IMR-90 (cell line): ENCODE measurements at regions not wholly inside any gene's neighbourhood (a gene's known extent, or its start where the extent isn't known, plus 50 kb on each side); places are given as distances from the start of the nearest gene placed in this dataset.

ENCODE experiments used
- ATAC-seq: fragments of 200-7000 bp; cut with Tn5 transposase; 2 replicates; pipeline ENCODE4 v1.9.1; 2020; ENCODE audit warnings: low read depth, mild to moderate bottlenecking, moderate library complexity
- BruUV-seq: library from RNA; stranded (reverse); fragments of 400-500 nt; replicated peaks from 2 replicates; lab custom pipeline; 2021; lab: Mats Ljungman, UMichigan
- CTCF ChIA-PET: fragments of 300-600 bp; formaldehyde crosslinking; extraction: SDS; loops from one replicate; lab custom pipeline; 2021; ENCODE audit warnings: antibody characterized with exemption; lab: Yijun Ruan, JAX
- POLR2A ChIA-PET: fragments of 300-600 bp; sonication (Branson Sonifier 250); formaldehyde crosslinking; loops from one replicate; lab custom pipeline; 2022; ENCODE audit warnings: antibody characterized with exemption; ENCODE audit not compliant: unreplicated experiment; lab: Charles Lee
- DNase-seq: peaks from one replicate; pipeline ENCODE4 v3.0.0; 2013
- H2AFZ ChIP-seq: replicated peaks from 2 replicates; pipeline ENCODE3; 2013; ENCODE audit warnings: low read length, mild to moderate bottlenecking; ENCODE audit not compliant: poor library complexity
- H2AK5ac ChIP-seq: 2 replicates; pipeline ENCODE4 v1.6.1; 2013; ENCODE audit warnings: low read depth, low read length, inconsistent platforms
- H2AK9ac ChIP-seq: replicated peaks from 2 replicates; pipeline ENCODE3; 2013; ENCODE audit warnings: mild to moderate bottlenecking, low read depth, low read length, moderate library complexity; ENCODE audit not compliant: poor library complexity
- H2BK120ac ChIP-seq: 2 replicates; pipeline ENCODE4 v1.6.1; 2013; ENCODE audit warnings: low read depth, low read length, inconsistent platforms
- H2BK15ac ChIP-seq: 3 replicates; pipeline ENCODE4 v1.6.1; 2013; ENCODE audit warnings: low read depth, low read length, inconsistent platforms
- H2BK20ac ChIP-seq: 2 replicates; pipeline ENCODE4 v1.6.1; 2013; ENCODE audit warnings: low read depth, mild to moderate bottlenecking, inconsistent platforms, low read length, moderate library complexity
- H2BK5ac ChIP-seq: 2 replicates; pipeline ENCODE4 v1.6.1; 2013; ENCODE audit warnings: mild to moderate bottlenecking, low read depth, low read length, inconsistent platforms; ENCODE audit not compliant: poor library complexity, severe bottlenecking
- H3K14ac ChIP-seq: replicated peaks from 2 replicates; pipeline ENCODE4 v1.6.1; 2013; ENCODE audit warnings: low read depth, low read length, inconsistent platforms
- H3K18ac ChIP-seq: 2 replicates; pipeline ENCODE4 v1.6.1; 2013; ENCODE audit warnings: low read depth, low read length, control low read depth
- H3K23ac ChIP-seq: 2 replicates; pipeline ENCODE4 v1.6.1; 2013; ENCODE audit warnings: low read depth, low read length, inconsistent platforms
- H3K27ac ChIP-seq: 2 replicates; pipeline ENCODE4 v1.5.1; 2013; ENCODE audit warnings: mild to moderate bottlenecking, control low read depth, low read length; ENCODE audit not compliant: insufficient read depth
- H3K27me3 ChIP-seq: 2 replicates; pipeline ENCODE4 v1.6.1; 2013; ENCODE audit warnings: low read length; ENCODE audit not compliant: control insufficient read depth, insufficient read depth
- H3K36me3 ChIP-seq: 2 replicates; pipeline ENCODE4 v1.6.1; 2013; ENCODE audit warnings: low read length, mixed read lengths; ENCODE audit not compliant: control insufficient read depth, insufficient read depth
- H3K4ac ChIP-seq: 2 replicates; pipeline ENCODE4 v1.6.1; 2013; ENCODE audit warnings: low read depth, low read length, inconsistent platforms
- H3K4me1 ChIP-seq: 2 replicates; pipeline ENCODE4 v1.6.1; 2013; ENCODE audit warnings: low read length, mixed read lengths; ENCODE audit not compliant: control insufficient read depth, insufficient read depth
- H3K4me2 ChIP-seq: 2 replicates; pipeline ENCODE4 v1.6.1; 2013; ENCODE audit warnings: low read depth, mild to moderate bottlenecking, control low read depth, low read length, moderate library complexity
- H3K4me3 ChIP-seq: 2 replicates; pipeline ENCODE4 v1.5.1; 2013; ENCODE audit warnings: low read depth, mild to moderate bottlenecking, control low read depth, low read length, moderate library complexity; ENCODE audit not compliant: insufficient read depth
- H3K56ac ChIP-seq: 2 replicates; pipeline ENCODE4 v1.6.1; 2013; ENCODE audit warnings: low read length, inconsistent platforms; ENCODE audit not compliant: insufficient read depth; ENCODE audit errors: extremely low read depth
- H3K79me1 ChIP-seq, 2 experiments: 2 replicates each; pipeline ENCODE4 v1.6.1; 2013; ENCODE audit warnings: low read length in 2 of 2, inconsistent platforms in 1 of 2, low read depth in 1 of 2
- H3K9ac ChIP-seq: 2 replicates; pipeline ENCODE4 v1.6.1; 2013; ENCODE audit warnings: low read depth, low read length, control low read depth
- H3K9me1 ChIP-seq: 2 replicates; pipeline ENCODE4 v1.6.1; 2013; ENCODE audit warnings: low read length, inconsistent platforms; ENCODE audit not compliant: insufficient read depth
- H3K9me3 ChIP-seq: 2 replicates; pipeline ENCODE4 v1.6.1; 2013; ENCODE audit warnings: low read length; ENCODE audit not compliant: control insufficient read depth, insufficient read depth
- H4K20me1 ChIP-seq: 2 replicates; pipeline ENCODE4 v1.6.1; 2013; ENCODE audit warnings: low read length, inconsistent platforms; ENCODE audit not compliant: insufficient read depth
- H4K5ac ChIP-seq: 2 replicates; pipeline ENCODE4 v1.6.1; 2013; ENCODE audit warnings: mild to moderate bottlenecking, low read depth, low read length, control low read depth
- H4K8ac ChIP-seq, 2 experiments: 2 replicates each; pipeline ENCODE4 v1.6.1; 2013; ENCODE audit warnings: low read depth in 2 of 2, low read length in 2 of 2, control low read depth in 1 of 2, inconsistent platforms in 1 of 2
- H4K91ac ChIP-seq: 2 replicates; pipeline ENCODE4 v1.6.1; 2013; ENCODE audit warnings: low read depth, low read length, inconsistent platforms; ENCODE audit not compliant: insufficient read depth
- CEBPB ChIP-seq: IDR thresholded peaks from 2 replicates; pipeline ENCODE4 v1.6.1; 2012; ENCODE audit warnings: low read depth, low read length, improper control_type of control experiment
- CHD1 ChIP-seq: IDR thresholded peaks from 2 replicates; pipeline ENCODE4 v1.6.1; 2012; ENCODE audit warnings: low read depth, low read length, improper control_type of control experiment
- CTCF ChIP-seq: conservative IDR thresholded peaks from 2 replicates; pipeline ENCODE4 v1.5.1; 2012; ENCODE audit warnings: mild to moderate bottlenecking, low read depth, low read length, improper control_type of control experiment
- ELK1 ChIP-seq: fragments of 150-350 bp; IDR thresholded peaks from 2 replicates; pipeline ENCODE4 v1.6.1; 2016; ENCODE audit warnings: low read depth, mild to moderate bottlenecking, low read length, moderate library complexity, borderline replicate concordance
- FOS ChIP-seq: fragments of 150-350 bp; IDR thresholded peaks from 2 replicates; pipeline ENCODE4 v1.6.1; 2016; ENCODE audit warnings: low read depth, low read length
- MAFK ChIP-seq: IDR thresholded peaks from 2 replicates; pipeline ENCODE4 v1.6.1; 2012; ENCODE audit warnings: low read depth, low read length, improper control_type of control experiment
- MAZ ChIP-seq: IDR thresholded peaks from 2 replicates; pipeline ENCODE4 v1.6.1; 2012; ENCODE audit warnings: low read depth, mild to moderate bottlenecking, low read length, improper control_type of control experiment, moderate library complexity, borderline replicate concordance
- NFE2L2 ChIP-seq: fragments of 150-350 bp; IDR thresholded peaks from 2 replicates; pipeline ENCODE4 v1.6.1; 2016; ENCODE audit warnings: low read depth, mild to moderate bottlenecking, low read length
- POLR2A ChIP-seq: IDR thresholded peaks from 2 replicates; pipeline ENCODE4 v1.6.1; 2012; ENCODE audit warnings: mild to moderate bottlenecking, low read depth, low read length
- RCOR1 ChIP-seq: IDR thresholded peaks from 2 replicates; pipeline ENCODE4 v1.6.1; 2012; ENCODE audit warnings: mild to moderate bottlenecking, low read length, improper control_type of control experiment; ENCODE audit not compliant: insufficient replicate concordance
- RFX5 ChIP-seq: IDR thresholded peaks from 2 replicates; pipeline ENCODE4 v1.8.0; 2012; ENCODE audit warnings: low read depth, mild to moderate bottlenecking, low read length, moderate library complexity
- USF2 ChIP-seq: fragments of 150-350 bp; IDR thresholded peaks from 2 replicates; pipeline ENCODE4 v1.6.1; 2017; ENCODE audit warnings: mild to moderate bottlenecking, antibody characterized with exemption, low read length, low read depth
- WGBS, 2 experiments: methylation state at CpG; one replicate each; pipeline versions ENCODE4 v1.1.5 to v1.1.7; 2013; ENCODE audit warnings: missing lambda C conversion rate in 2 of 2; ENCODE audit not compliant: insufficient read length in 1 of 2; ENCODE audit errors: extremely low coverage in 2 of 2; 5-methylcytosine and 5-hydroxymethylcytosine counted together
- dilution Hi-C: fragments of 300-500 bp; cut with HindIII; formaldehyde crosslinking; loops from one replicate; pipeline ENCODE4 v1.14.3; 2018; ENCODE audit warnings: low sequenced_read_pairs; ENCODE audit not compliant: unreplicated experiment
- in situ Hi-C: fragments of 300-500 bp; cut with MboI; formaldehyde crosslinking; loops from 3 replicates; pipeline ENCODE4 v1.14.3; 2019; ENCODE audit warnings: low sequenced_read_pairs, inconsistent platforms, mixed read lengths
- intact Hi-C: fragments of 100-400 bp; cut with micrococcal nuclease; formaldehyde crosslinking; loops from 2 replicates; pipeline ENCODE4 v1.10.0; 2022

GRCh38 chr13:40386586-40386985 lies 279.9 kb downstream of the FOXO1 start:
- H3K4me1 ChIP-seq, result 0 out of 2 replicates have a peak, but pooled peaks cover 2% of the 10 kb centered on the region
- no peak overlapping the region for H2BK15ac ChIP-seq
- no peak overlapping the region for H3K14ac ChIP-seq
- POLR2A ChIA-PET, result no interaction called here
- H2BK20ac ChIP-seq, result no peak overlapping the region
- ATAC-seq (no peak), DNase-seq (no peak)
- no peak overlapping the region for H2AFZ ChIP-seq
- no TSS peak for BruUV-seq
- H4K91ac ChIP-seq, result no peak overlapping the region
- WGBS, 2 experiments, result no CpG with 5 or more reads among the region's 4 CpGs
- intact Hi-C loops (no loop called here), in situ Hi-C loops (no loop called here), dilution Hi-C loops (no loop called here)
- H2AK5ac ChIP-seq, result no peak overlapping the region
- CTCF ChIA-PET, result no interaction called here
- no peak overlapping the region for H2AK9ac ChIP-seq
- no peak overlapping the region for H3K23ac ChIP-seq
- H3K27me3 ChIP-seq, result peaks cover 4% of the 10 kb centered on the region; the same call in 1 of the 2 replicates
- H4K5ac ChIP-seq, result no peak overlapping the region
- H3K4me3 ChIP-seq, result no peak overlapping the region
- H3K36me3 ChIP-seq, result no peaks in the 10 kb centered on the region
- H2BK120ac ChIP-seq, result no peak overlapping the region
- H3K9me1 ChIP-seq, result peaks cover 2% of the 10 kb centered on the region; the same call in 1 of the 2 replicates
- no peak overlapping the region for H2BK5ac ChIP-seq
- no peaks in the 10 kb centered on the region for H3K9me3 ChIP-seq
- H3K56ac ChIP-seq, result no peak overlapping the region
- H3K4me2 ChIP-seq, result no peak overlapping the region
- H3K4ac ChIP-seq, result no peak overlapping the region
- TF ChIP-seq MAZ (no peak), FOS (no peak), POLR2A (no peak), RFX5 (no peak), MAFK (no peak), ELK1 (no peak), RCOR1 (no peak), USF2 (no peak), CEBPB (no peak), CHD1 (no peak), CTCF (no peak), NFE2L2 (no peak)
- no peak overlapping the region for H3K18ac ChIP-seq
- H3K79me1 ChIP-seq, result no peaks in the 10 kb centered on the region
- H3K27ac ChIP-seq, result no peak overlapping the region
- no peaks in the 10 kb centered on the region for H4K20me1 ChIP-seq
- H4K8ac ChIP-seq, result no peak overlapping the region
- H3K9ac ChIP-seq, result no peak overlapping the region
